Neural cell (in vitro differentiated cells): ENCODE measurements at regions not wholly inside any gene's neighbourhood (a gene's known extent, or its start where the extent isn't known, plus 50 kb on each side); places are given as distances from the start of the nearest gene placed in this dataset.

Source experiments
- EP300 ChIP-seq: fragments of 450-650 bp; conservative IDR thresholded peaks from 2 replicates; pipeline ENCODE4 v1.6.1; 2014; ENCODE audit warnings: antibody characterized with exemption, mild to moderate bottlenecking, moderate library complexity; ENCODE audit not compliant: poor library complexity, severe bottlenecking
- EZH2 ChIP-seq: fragments of 200-600, 300-800 bp; shearing (Covaris generic), sonication (generic); IDR thresholded peaks from 2 replicates; pipeline ENCODE4 v1.6.1; 2014; ENCODE audit warnings: antibody characterized with exemption, low read length, borderline replicate concordance, mild to moderate bottlenecking; ENCODE audit not compliant: insufficient read depth, poor library complexity, severe bottlenecking
- POLR2AphosphoS5 ChIP-seq: IDR thresholded peaks from 2 replicates; pipeline ENCODE4 v1.6.1; 2012
- RAD21 ChIP-seq: fragments of 450-650 bp; conservative IDR thresholded peaks from 2 replicates; pipeline ENCODE4 v1.6.1; 2014; ENCODE audit warnings: antibody characterized with exemption, mild to moderate bottlenecking, moderate library complexity
- SMC3 ChIP-seq: fragments of 450-650 bp; conservative IDR thresholded peaks from 2 replicates; pipeline ENCODE4 v1.6.1; 2014; ENCODE audit warnings: antibody characterized with exemption, mild to moderate bottlenecking, moderate library complexity; ENCODE audit not compliant: poor library complexity
- TAF1 ChIP-seq: IDR thresholded peaks from 2 replicates; pipeline ENCODE4 v1.6.1; 2012; ENCODE audit warnings: low read depth
- TF ChIP-seq, protein P1 (sequence below): fragments of 450-650 bp; IDR thresholded peaks from 2 replicates; pipeline ENCODE4 v1.5.1; 2014; ENCODE audit warnings: antibody characterized with exemption, mild to moderate bottlenecking, moderate library complexity; ENCODE audit not compliant: poor library complexity, severe bottlenecking
- TF ChIP-seq, protein P2 (sequence below): IDR thresholded peaks from 2 replicates; pipeline ENCODE4 v1.6.1; 2012; ENCODE audit warnings: borderline replicate concordance

GRCh38 chr10:8254350-8254749 is 199.9 kb downstream of the GATA3 start:
- TF ChIP-seq TAF1 (no peak), SMC3 (no peak), EP300 (no peak), RAD21 (no peak), POLR2AphosphoS5 (no peak), EZH2 (no peak)
- TF ChIP-seq, protein P1, sequence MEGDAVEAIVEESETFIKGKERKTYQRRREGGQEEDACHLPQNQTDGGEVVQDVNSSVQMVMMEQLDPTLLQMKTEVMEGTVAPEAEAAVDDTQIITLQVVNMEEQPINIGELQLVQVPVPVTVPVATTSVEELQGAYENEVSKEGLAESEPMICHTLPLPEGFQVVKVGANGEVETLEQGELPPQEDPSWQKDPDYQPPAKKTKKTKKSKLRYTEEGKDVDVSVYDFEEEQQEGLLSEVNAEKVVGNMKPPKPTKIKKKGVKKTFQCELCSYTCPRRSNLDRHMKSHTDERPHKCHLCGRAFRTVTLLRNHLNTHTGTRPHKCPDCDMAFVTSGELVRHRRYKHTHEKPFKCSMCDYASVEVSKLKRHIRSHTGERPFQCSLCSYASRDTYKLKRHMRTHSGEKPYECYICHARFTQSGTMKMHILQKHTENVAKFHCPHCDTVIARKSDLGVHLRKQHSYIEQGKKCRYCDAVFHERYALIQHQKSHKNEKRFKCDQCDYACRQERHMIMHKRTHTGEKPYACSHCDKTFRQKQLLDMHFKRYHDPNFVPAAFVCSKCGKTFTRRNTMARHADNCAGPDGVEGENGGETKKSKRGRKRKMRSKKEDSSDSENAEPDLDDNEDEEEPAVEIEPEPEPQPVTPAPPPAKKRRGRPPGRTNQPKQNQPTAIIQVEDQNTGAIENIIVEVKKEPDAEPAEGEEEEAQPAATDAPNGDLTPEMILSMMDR: no peak
- TF ChIP-seq, protein P2, sequence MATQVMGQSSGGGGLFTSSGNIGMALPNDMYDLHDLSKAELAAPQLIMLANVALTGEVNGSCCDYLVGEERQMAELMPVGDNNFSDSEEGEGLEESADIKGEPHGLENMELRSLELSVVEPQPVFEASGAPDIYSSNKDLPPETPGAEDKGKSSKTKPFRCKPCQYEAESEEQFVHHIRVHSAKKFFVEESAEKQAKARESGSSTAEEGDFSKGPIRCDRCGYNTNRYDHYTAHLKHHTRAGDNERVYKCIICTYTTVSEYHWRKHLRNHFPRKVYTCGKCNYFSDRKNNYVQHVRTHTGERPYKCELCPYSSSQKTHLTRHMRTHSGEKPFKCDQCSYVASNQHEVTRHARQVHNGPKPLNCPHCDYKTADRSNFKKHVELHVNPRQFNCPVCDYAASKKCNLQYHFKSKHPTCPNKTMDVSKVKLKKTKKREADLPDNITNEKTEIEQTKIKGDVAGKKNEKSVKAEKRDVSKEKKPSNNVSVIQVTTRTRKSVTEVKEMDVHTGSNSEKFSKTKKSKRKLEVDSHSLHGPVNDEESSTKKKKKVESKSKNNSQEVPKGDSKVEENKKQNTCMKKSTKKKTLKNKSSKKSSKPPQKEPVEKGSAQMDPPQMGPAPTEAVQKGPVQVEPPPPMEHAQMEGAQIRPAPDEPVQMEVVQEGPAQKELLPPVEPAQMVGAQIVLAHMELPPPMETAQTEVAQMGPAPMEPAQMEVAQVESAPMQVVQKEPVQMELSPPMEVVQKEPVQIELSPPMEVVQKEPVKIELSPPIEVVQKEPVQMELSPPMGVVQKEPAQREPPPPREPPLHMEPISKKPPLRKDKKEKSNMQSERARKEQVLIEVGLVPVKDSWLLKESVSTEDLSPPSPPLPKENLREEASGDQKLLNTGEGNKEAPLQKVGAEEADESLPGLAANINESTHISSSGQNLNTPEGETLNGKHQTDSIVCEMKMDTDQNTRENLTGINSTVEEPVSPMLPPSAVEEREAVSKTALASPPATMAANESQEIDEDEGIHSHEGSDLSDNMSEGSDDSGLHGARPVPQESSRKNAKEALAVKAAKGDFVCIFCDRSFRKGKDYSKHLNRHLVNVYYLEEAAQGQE: no peak
